Skeletal muscle satellite cell (primary cell): ENCODE measurements at regions not wholly inside any gene's neighbourhood (a gene's known extent, or its start where the extent isn't known, plus 50 kb on each side); places are given as distances from the start of the nearest gene placed in this dataset.
"Not testable (repeated sequence)": the region's sequence is repeated elsewhere in the genome, so short reads cannot be mapped to it uniquely, and the experiment has no call there.

ENCODE experiments used
- H3K27me3 ChIP-seq: 2 replicates; pipeline ENCODE4 v1.7.0; 2013; ENCODE audit warnings: low read length; ENCODE audit not compliant: control insufficient read depth, insufficient read depth
- H3K36me3 ChIP-seq: 2 replicates; pipeline ENCODE4 v1.7.0; 2013; ENCODE audit warnings: mild to moderate bottlenecking, control low read depth, low read length; ENCODE audit not compliant: insufficient read depth
- H3K4me1 ChIP-seq: 2 replicates; pipeline ENCODE4 v1.7.0; 2013; ENCODE audit warnings: low read length; ENCODE audit not compliant: control insufficient read depth, insufficient read depth
- H3K4me2 ChIP-seq: 2 replicates; pipeline ENCODE4 v1.7.0; 2013; ENCODE audit warnings: mild to moderate bottlenecking, low read length
- H3K4me3 ChIP-seq: 2 replicates; pipeline ENCODE4 v1.7.0; 2013; ENCODE audit warnings: low read length
- H3K9ac ChIP-seq: 2 replicates; pipeline ENCODE4 v1.7.0; 2013; ENCODE audit warnings: mild to moderate bottlenecking, low read depth, low read length, moderate library complexity
- H3K9me3 ChIP-seq: replicated peaks from 2 replicates; pipeline ENCODE4 v1.7.0; 2013; ENCODE audit warnings: mild to moderate bottlenecking, control low read depth, low read length

DNA sequence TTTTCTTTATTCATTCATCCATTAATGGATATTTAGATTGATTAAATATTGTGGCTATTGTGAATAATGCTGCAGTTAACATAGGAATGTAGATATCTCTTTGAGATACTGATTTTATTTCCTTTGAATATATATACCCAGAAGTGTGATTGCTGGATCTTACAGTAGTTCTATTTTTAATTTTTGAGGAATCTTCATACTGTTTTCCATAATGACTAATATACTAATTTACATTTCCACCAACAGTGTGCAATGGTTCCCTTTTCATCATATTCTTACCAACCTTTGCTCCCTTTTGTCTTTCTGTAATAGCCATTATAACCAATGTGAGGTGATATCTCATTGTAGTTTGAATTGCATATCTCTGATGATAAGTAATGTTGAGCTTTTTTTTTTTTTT, 106.3 kb downstream of the OTOL1 start:
- H3K4me3 ChIP-seq = no peak overlapping the region
- no peaks in the 10 kb centered on the region for H3K4me1 ChIP-seq
- H3K36me3 ChIP-seq = no peaks in the 10 kb centered on the region
- H3K9me3 ChIP-seq = no peaks in the 10 kb centered on the region
- H3K27me3 ChIP-seq = no peaks in the 10 kb centered on the region
- H3K4me2 ChIP-seq = no peak overlapping the region
- H3K9ac ChIP-seq = no peak overlapping the region

DNA sequence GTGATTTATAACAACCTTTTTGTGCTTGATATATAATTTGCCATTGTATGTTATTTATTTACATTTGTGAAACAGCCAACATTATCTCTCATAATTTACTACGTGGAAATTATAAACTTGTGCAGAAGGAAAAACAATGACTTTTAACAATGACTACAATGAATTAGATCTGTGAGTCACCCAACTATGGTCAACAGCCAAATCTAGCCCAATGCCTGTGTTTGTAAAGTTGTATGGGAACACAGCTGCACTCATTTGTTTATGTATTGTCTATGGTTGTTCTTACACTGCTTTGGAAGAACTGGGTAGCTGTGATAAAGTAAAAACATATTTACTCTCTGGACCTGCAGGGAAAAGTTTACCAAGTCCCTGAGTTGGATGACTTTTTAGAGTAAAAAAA, 110.4 kb downstream of the OTOL1 start:
- Histone ChIP-seq H3K4me2 (no peak overlapping the region), H3K4me3 (no peak overlapping the region), H3K36me3 (no peaks in the 10 kb centered on the region), H3K9ac (no peak overlapping the region), H3K9me3 (no peaks in the 10 kb centered on the region), H3K27me3 (no peaks in the 10 kb centered on the region), H3K4me1 (no peaks in the 10 kb centered on the region)

DNA sequence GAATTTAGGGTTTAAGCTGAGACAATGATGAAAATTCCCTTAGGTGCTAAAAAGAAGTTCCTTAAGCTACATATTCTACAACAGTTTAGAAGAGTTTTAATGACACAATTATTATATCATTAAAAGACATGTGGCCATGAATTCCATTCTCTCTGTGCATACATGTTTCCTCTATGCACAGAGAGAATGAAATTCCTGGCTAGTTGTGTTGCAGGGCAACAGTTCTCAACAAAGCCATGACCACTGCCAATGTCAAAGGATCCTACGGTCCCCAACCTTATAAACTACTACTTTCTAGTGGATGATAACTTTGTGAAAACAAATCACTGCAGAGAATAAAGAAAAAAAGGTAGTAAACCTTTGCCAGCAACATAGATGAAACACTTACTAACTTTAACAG, 122.7 kb downstream of the OTOL1 start:
- H3K4me3 ChIP-seq = no peak overlapping the region
- H3K27me3 ChIP-seq = no peaks in the 10 kb centered on the region
- H3K9ac ChIP-seq = no peak overlapping the region
- no peaks in the 10 kb centered on the region for H3K4me1 ChIP-seq
- H3K4me2 ChIP-seq = no peak overlapping the region
- no peaks in the 10 kb centered on the region for H3K9me3 ChIP-seq
- no peaks in the 10 kb centered on the region for H3K36me3 ChIP-seq

DNA sequence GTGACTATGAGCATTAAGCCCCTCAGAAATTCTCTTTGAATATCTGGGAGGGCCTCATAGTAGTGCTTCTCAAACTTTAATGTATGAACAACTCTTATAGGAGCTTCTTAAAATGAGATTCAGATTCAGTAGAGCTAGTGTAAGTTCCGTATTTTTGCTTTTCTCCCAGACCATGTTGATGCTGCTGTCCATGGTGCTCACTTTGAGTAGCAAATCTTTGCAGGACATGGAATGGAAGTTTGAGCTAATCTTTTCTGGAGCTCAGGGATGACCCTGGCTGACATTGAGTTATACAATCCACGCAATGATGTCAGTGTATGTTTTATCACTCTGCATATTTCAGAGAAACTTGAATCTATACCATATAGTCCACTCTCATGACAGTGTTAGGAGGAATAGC, 134.2 kb downstream of the OTOL1 start:
- no peak overlapping the region for H3K4me2 ChIP-seq
- H3K36me3 ChIP-seq = no peaks in the 10 kb centered on the region
- H3K9me3 ChIP-seq = no peaks in the 10 kb centered on the region
- no peak overlapping the region for H3K9ac ChIP-seq
- H3K4me3 ChIP-seq = no peak overlapping the region
- no peaks in the 10 kb centered on the region for H3K4me1 ChIP-seq
- no peaks in the 10 kb centered on the region for H3K27me3 ChIP-seq

DNA sequence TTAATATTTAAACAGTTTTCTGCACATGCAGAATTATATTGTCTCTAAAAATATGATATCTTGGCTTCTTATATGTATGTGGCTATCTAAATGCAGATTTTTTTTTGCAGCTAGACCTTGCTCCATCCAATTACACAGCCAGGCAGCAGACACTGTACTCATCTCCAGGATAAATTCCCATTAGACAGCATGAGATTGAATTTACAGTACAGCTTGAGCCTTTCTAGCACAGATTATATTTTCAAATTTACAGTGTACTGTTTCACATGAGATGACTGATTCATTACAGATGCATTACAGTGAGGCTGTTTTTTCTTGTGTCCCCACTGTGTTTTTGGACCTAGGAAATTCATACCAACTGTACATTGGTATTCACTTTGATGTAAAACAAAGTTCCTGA, 134.9 kb downstream of the OTOL1 start:
- Histone ChIP-seq H3K27me3 (no peaks in the 10 kb centered on the region), H3K36me3 (no peaks in the 10 kb centered on the region), H3K9ac (no peak overlapping the region), H3K4me3 (no peak overlapping the region), H3K4me1 (no peaks in the 10 kb centered on the region), H3K9me3 (no peaks in the 10 kb centered on the region), H3K4me2 (no peak overlapping the region)

DNA sequence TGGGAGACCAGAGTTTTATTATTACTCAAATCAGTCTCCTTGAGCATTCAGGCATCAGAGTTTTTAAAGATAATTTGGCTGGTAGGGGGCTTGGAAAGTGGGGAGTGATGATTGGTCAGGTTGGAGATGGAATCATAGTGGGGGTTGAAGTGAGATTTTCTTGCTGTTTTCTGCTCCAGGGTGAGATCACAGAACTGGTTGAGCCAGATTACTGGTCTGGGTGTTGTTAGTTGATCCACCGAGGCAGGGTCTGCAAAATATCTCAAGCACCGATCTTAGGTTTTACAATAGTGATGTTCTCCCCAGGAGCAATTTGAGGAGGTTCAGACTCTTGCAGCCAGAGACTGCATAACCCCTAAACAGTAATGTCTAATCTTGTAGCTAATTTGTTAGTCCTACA, 141.0 kb downstream of the OTOL1 start:
- H3K9ac ChIP-seq = no peak overlapping the region
- H3K27me3 ChIP-seq = no peaks in the 10 kb centered on the region
- no peaks in the 10 kb centered on the region for H3K9me3 ChIP-seq
- H3K4me2 ChIP-seq = no peak overlapping the region
- H3K36me3 ChIP-seq = no peaks in the 10 kb centered on the region
- no peak overlapping the region for H3K4me3 ChIP-seq
- H3K4me1 ChIP-seq = no peaks in the 10 kb centered on the region

DNA sequence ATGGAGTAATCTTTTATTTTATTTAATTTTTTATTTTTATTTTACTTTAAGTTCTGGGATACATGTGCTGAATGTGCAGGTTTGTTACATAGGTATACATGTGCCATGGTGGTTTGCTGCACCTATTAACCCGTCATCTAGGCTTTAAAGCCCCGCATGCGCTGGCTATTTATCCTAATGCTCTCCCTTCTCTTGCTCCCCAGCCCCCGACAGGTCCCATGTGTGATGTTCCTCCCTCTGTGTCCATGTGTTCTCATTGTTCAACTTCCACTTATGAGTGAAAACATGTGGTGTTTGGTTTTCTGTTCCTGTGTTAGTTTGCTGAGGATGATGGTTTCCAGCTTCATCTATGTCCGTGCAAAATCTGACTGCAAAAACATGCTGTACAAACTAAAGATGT, 142.5 kb downstream of the OTOL1 start:
- H3K4me2 ChIP-seq, H3K9ac ChIP-seq, H3K4me1 ChIP-seq, H3K4me3 ChIP-seq, H3K27me3 ChIP-seq, H3K36me3 ChIP-seq, H3K9me3 ChIP-seq: not testable (repeated sequence)

DNA sequence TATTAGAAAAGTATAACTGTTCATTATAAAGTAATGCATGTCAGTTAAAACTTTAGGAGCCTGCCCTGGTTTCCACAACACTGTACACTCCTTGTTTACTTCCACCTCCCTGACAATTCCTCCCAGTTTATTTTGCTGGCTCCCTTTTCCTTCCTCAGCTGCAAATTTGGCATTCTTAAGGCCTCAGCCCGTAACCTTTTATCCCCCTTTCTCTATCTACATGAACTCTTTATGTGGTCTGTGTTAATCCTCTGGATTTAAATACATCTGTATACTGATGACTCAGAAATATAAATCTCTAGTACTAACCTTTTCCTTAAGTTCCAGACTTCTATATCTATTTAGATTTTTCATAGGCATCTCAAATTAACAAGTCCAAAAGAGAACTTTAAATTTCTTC, 143.6 kb downstream of the OTOL1 start:
- H3K9ac ChIP-seq = no peak overlapping the region
- no peaks in the 10 kb centered on the region for H3K4me1 ChIP-seq
- H3K4me2 ChIP-seq = no peak overlapping the region
- no peak overlapping the region for H3K4me3 ChIP-seq
- H3K27me3 ChIP-seq = no peaks in the 10 kb centered on the region
- no peaks in the 10 kb centered on the region for H3K36me3 ChIP-seq
- no peaks in the 10 kb centered on the region for H3K9me3 ChIP-seq

DNA sequence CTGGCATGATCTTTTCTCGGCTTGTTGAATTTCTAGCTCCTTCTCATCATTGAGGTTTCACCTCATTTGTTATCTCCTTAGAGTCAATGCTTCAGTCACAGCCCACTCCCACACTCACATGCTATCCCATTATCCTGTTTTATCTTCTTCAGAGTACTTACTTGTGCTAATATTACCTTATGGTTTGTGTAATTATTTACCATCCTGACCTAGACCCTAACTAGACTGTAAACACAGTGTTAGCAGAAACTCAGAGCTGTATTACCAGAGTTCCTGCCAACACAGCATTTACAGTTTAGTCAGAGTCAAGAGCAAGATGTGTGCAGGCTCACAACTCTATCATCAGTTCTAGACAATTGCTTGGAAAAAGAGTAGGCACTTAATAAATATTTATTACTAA, 144.7 kb downstream of the OTOL1 start:
- no peaks in the 10 kb centered on the region for H3K36me3 ChIP-seq
- H3K9ac ChIP-seq = no peak overlapping the region
- no peaks in the 10 kb centered on the region for H3K27me3 ChIP-seq
- no peak overlapping the region for H3K4me2 ChIP-seq
- H3K4me3 ChIP-seq = no peak overlapping the region
- no peaks in the 10 kb centered on the region for H3K4me1 ChIP-seq
- H3K9me3 ChIP-seq = no peaks in the 10 kb centered on the region

DNA sequence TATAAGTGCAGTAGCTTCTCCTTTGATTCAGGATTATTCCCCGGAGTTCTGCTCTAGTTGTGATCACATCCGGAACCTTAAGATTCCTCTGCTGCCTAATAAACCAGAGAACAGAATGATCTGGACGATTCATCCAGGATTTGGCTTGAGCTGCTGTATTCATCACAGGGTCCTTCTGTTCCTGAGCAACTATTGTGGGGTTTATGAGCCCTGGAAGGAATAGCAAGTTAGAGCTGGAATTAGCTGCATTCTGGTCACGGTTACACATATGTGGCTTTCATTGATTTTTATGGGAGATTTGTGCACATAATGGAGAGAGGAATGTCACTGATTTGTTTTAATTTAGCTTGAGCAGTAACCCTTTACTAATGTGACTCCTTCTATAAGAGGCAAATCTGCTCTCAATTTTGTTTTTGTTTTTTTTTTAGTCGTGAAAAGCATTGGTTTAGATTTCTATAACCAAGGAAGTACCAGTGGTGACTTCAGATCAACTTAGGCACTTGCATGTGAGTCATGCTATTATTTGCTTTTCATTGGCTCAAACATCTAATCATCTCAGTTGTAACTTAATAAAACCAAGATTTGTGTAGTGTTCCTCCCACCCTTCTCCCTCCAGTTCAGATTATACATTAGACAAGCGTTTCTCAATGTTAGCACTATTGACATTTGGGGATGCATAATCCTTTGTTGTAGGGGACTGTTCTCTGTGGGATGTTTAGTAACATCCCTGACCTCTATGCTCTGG, 148.5 kb downstream of the OTOL1 start:
- Histone ChIP-seq H3K36me3 (no peaks in the 10 kb centered on the region), H3K4me3 (no peak overlapping the region)

DNA sequence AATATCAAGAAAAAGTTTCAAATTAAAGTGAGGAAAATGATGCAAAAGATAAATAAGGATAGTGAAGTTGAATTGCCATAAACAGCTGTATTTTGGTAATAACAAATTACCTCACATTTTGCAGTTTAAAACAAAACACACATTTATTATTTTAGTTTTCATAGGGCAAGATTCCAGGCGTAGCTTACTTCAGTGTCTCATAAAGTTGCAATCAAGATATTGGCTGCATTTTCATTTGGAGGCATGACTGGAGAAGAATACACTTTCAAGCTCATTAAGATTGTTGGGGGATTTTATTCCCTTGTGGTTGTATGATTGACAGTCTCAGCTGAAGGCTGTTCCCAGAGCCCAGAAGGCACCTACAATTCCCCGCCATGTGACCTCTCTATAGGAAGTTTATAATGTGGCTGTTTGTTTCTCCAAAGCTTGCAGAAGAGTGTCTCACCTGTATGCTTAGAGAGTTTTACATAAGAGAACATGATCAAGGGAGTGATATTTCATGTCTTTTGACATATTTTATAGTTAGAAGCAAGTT, 151.4 kb downstream of the OTOL1 start:
- Histone ChIP-seq H3K27me3 (no peaks in the 10 kb centered on the region), H3K9ac (no peak overlapping the region), H3K4me3 (no peak overlapping the region), H3K9me3 (no peaks in the 10 kb centered on the region), H3K4me1 (no peaks in the 10 kb centered on the region), H3K36me3 (no peaks in the 10 kb centered on the region), H3K4me2 (no peak overlapping the region)

More for the DNA sequence above, 148.5 kb downstream of the OTOL1 start:
- Histone ChIP-seq H3K4me2 (no peak overlapping the region), H3K4me1 (no peaks in the 10 kb centered on the region), H3K9ac (no peak overlapping the region), H3K9me3 (no peaks in the 10 kb centered on the region), H3K27me3 (no peaks in the 10 kb centered on the region)

DNA sequence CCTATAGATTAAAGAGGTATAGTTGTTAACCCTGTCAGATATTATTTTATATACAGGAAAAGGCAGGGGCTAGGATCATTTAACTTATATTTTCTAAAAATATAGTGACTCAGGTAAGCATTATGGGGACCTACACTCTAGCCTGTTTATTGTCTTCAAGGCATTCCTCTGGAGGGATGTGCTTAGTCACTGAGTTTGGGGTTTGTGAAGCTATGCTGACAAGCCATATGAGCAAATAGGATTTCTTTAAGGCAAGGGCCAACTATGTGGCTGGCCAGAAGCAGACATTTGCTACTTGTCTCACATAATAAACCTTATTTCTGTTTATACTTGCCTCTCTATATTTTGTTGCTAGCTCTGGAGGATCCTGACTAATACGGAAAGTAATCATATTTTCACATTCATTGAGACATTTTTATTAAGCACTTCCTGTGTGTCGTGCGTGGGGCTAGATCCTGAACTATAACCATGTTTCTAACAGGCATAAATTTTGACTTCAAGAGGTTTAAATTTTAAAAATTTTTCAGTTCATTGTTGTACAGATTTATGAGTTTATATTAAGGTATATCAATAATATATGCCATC, 153.4 kb downstream of the OTOL1 start:
- H3K4me2 ChIP-seq = no peak overlapping the region
- no peaks in the 10 kb centered on the region for H3K36me3 ChIP-seq
- H3K9ac ChIP-seq = no peak overlapping the region
- no peak overlapping the region for H3K4me3 ChIP-seq
- no peaks in the 10 kb centered on the region for H3K4me1 ChIP-seq
- no peaks in the 10 kb centered on the region for H3K27me3 ChIP-seq
- no peaks in the 10 kb centered on the region for H3K9me3 ChIP-seq
